ENCODE measurements at regions not wholly inside any gene's neighbourhood (a gene's known extent, or its start where the extent isn't known, plus 50 kb on each side); places are given as distances from the start of the nearest gene placed in this dataset.

- TF ChIP-seq, protein P1, sequence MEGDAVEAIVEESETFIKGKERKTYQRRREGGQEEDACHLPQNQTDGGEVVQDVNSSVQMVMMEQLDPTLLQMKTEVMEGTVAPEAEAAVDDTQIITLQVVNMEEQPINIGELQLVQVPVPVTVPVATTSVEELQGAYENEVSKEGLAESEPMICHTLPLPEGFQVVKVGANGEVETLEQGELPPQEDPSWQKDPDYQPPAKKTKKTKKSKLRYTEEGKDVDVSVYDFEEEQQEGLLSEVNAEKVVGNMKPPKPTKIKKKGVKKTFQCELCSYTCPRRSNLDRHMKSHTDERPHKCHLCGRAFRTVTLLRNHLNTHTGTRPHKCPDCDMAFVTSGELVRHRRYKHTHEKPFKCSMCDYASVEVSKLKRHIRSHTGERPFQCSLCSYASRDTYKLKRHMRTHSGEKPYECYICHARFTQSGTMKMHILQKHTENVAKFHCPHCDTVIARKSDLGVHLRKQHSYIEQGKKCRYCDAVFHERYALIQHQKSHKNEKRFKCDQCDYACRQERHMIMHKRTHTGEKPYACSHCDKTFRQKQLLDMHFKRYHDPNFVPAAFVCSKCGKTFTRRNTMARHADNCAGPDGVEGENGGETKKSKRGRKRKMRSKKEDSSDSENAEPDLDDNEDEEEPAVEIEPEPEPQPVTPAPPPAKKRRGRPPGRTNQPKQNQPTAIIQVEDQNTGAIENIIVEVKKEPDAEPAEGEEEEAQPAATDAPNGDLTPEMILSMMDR (IDR thresholded peaks at IDR 0.05 in 2 of 3, conservative IDR thresholded peaks at IDR 0.05 in 1 of 3; ENCODE audit: insufficient read depth in 2 of 3, low read depth in 1 of 3, low read length in 3 of 3) = no peak
- TF ChIP-seq, protein P2, sequence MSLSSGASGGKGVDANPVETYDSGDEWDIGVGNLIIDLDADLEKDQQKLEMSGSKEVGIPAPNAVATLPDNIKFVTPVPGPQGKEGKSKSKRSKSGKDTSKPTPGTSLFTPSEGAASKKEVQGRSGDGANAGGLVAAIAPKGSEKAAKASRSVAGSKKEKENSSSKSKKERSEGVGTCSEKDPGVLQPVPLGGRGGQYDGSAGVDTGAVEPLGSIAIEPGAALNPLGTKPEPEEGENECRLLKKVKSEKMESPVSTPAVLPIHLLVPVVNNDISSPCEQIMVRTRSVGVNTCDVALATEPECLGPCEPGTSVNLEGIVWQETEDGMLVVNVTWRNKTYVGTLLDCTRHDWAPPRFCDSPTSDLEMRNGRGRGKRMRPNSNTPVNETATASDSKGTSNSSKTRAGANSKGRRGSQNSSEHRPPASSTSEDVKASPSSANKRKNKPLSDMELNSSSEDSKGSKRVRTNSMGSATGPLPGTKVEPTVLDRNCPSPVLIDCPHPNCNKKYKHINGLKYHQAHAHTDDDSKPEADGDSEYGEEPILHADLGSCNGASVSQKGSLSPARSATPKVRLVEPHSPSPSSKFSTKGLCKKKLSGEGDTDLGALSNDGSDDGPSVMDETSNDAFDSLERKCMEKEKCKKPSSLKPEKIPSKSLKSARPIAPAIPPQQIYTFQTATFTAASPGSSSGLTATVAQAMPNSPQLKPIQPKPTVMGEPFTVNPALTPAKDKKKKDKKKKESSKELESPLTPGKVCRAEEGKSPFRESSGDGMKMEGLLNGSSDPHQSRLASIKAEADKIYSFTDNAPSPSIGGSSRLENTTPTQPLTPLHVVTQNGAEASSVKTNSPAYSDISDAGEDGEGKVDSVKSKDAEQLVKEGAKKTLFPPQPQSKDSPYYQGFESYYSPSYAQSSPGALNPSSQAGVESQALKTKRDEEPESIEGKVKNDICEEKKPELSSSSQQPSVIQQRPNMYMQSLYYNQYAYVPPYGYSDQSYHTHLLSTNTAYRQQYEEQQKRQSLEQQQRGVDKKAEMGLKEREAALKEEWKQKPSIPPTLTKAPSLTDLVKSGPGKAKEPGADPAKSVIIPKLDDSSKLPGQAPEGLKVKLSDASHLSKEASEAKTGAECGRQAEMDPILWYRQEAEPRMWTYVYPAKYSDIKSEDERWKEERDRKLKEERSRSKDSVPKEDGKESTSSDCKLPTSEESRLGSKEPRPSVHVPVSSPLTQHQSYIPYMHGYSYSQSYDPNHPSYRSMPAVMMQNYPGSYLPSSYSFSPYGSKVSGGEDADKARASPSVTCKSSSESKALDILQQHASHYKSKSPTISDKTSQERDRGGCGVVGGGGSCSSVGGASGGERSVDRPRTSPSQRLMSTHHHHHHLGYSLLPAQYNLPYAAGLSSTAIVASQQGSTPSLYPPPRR (CRISPR knock-in tag; IDR thresholded peaks at IDR 0.05; ENCODE audit: borderline replicate concordance) = no peak
- no peak for TF ChIP-seq MXI1 (IDR thresholded peaks at IDR 0.05; ENCODE audit: low read depth, low read length)
- no peak for TF ChIP-seq GTF2F1 (IDR thresholded peaks at IDR 0.05; ENCODE audit: low read depth, low read length)
- no peak for TF ChIP-seq BRCA1 (IDR thresholded peaks at IDR 0.05)
- TF ChIP-seq BRCA1 (CRISPR knock-in tag; IDR thresholded peaks at IDR 0.05) = no peak
- TF ChIP-seq CTBP1 (IDR thresholded peaks at IDR 0.05; ENCODE audit: borderline replicate concordance) = no peak
- TF ChIP-seq SRF (CRISPR knock-in tag; IDR thresholded peaks at IDR 0.05) = no peak
- no peak for TF ChIP-seq MEIS2 (IDR thresholded peaks at IDR 0.05; ENCODE audit: partially characterized antibody)
- TF ChIP-seq ZFP36 (IDR thresholded peaks at IDR 0.05; ENCODE audit: low read depth, low read length, partially characterized antibody) = no peak
- no peak for TF ChIP-seq NFIC (IDR thresholded peaks at IDR 0.05)
- no peak for TF ChIP-seq ESRRB (CRISPR knock-in tag; IDR thresholded peaks at IDR 0.05; ENCODE audit: borderline replicate concordance)
These were observed 134.8 kb downstream of the MREG start for GRCh38 chr2:215878476-215879063.
